GM21576 (cell line): ENCODE measurements at regions not wholly inside any gene's neighbourhood (a gene's known extent, or its start where the extent isn't known, plus 50 kb on each side); places are given as distances from the start of the nearest gene placed in this dataset.
A peak's percentile ranks its signal among the peaks of the same experiment; 100 is the strongest.

ENCODE experiments used
- ATAC-seq: cut with Tn5 transposase; IDR thresholded peaks from one replicate; pipeline ENCODE4 v1.9.1; 2021; ENCODE audit warnings: mild to moderate bottlenecking, moderate library complexity; ENCODE audit not compliant: unreplicated experiment

GRCh38 chr13:69579351-69579750 is 528.3 kb upstream of the ATXN8OS start:
- no peak for ATAC-seq

DNA sequence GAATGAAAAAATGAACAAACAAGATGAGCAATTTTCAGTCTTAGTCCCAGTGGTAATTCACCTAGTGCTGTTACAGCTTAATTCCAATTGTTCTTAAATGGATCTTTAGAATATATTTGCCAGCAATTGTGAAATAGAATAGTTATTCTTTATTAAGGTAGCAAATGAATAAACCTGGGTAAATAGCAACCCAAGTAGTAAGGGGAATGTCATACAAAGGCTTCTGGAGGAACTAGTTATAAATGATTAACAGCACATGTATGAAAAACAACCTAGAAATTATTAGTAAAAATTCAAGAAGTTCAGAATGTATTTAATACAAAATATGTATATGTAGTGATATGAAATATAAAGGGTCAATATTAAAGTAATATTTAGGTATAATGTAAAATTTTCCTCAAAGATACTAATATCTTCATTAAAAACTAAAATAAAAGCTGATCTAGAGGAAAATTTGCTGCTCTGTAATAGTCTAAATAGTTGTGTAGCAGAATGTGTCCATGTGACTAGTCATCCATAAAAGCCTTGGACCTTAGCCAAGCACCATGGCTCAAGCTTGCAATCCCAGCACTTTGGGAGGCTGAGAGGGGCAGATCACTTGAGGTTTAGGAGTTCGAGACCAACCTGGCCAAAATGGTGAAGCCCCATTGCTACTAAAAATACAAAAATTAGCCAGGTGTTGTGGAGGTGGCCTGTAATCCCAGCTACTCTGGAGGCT is 535.9 kb upstream of the ATXN8OS start:
- ATAC-seq, result no peak

GRCh38 chr13:69567514-69567913 is 540.1 kb upstream of the ATXN8OS start:
- ATAC-seq, result no peak

GRCh38 chr13:69566104-69566716 is 541.4 kb upstream of the ATXN8OS start:
- ATAC-seq, result no peak

DNA sequence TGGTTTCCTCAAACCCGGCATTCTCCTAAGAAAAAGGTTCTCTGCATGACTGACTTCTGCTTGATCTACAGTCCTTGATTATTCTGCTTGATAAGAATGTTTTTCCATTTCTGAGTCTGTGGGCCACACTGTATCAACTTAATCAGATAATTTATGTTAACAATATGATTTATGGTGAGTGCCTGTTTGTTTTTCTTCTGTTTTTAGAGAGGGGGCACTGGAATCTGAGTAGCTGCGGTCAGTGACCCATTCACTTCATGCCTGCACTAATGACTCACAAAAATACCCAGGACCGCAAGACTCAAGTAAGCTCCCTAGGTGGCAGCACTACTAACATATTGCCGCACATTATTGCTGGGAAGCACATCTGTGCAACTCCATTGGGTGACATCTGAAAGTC is 542.3 kb upstream of the ATXN8OS start:
- peak; percentile 65 for ATAC-seq

DNA sequence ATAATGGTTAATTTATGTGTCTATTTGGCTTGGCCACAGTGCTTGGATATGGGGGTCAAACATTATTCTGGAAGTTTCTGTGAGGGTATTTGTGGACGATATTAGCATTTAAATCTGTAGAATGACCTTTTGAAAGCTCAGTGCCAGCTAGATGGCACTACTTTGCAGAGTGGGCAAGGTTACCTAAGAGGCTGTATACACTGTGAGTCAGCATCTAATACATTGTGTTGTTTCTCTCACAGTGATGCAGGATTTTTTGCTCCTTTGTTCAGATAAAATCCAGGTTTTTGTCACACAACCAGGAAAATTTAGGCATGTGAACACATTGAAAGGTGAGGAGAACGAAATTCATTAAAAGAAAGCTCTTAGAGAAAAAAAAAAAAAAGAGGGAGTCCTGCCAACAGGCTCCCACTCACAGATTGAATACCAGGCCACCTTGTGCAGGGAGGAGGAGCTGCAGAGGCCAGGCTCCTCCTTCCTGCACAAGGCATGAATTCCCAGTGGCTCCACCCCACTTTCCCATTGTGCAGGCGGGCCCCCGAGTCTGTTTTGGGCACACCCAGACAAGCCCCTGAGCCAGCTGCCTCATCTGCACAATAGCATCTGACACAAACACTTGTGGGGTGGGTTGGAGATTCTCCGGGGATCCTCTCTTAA is 551.0 kb upstream of the ATXN8OS start:
- no peak for ATAC-seq

DNA sequence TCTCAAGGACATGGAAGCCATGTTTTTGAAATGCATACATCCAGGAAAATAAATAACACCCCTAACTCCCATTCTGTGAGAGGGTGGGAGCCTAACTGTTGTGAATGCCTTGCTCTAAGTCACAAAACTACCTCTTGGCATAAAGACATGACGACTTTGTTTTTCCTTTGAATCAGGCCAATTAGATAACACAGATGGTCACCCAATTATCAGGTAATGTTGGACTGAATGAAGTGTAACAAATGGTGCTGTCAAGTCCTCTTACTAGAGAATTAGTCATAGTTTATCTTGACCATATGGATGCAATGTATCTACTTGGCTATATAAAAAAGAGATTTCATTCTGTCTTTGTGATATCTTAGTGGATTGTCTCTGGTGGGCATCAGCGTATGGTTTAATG is 553.6 kb upstream of the ATXN8OS start:
- ATAC-seq, result no peak

GRCh38 chr13:69551193-69551592 is 556.4 kb upstream of the ATXN8OS start:
- no peak for ATAC-seq

GRCh38 chr13:69547780-69548179 is 559.8 kb upstream of the ATXN8OS start:
- no peak for ATAC-seq

DNA sequence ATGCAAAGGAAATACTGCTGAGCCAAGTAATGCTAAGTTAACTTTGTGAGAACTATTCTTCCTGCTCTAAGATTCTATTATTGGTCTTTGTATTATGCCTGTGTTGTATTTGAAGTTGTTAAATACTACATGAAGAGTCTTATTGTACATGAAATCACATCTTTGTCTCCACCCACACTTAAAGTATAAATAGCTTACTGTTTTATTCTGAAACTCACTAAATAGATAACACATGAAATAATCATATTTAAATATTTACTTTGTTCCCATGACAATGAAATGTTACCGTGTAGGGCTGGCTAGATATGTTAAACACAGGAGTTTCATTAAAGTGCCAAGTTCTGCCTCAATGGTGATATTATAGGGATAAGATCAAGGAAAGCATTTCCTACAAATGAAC is 562.1 kb upstream of the ATXN8OS start:
- ATAC-seq, result no peak

DNA sequence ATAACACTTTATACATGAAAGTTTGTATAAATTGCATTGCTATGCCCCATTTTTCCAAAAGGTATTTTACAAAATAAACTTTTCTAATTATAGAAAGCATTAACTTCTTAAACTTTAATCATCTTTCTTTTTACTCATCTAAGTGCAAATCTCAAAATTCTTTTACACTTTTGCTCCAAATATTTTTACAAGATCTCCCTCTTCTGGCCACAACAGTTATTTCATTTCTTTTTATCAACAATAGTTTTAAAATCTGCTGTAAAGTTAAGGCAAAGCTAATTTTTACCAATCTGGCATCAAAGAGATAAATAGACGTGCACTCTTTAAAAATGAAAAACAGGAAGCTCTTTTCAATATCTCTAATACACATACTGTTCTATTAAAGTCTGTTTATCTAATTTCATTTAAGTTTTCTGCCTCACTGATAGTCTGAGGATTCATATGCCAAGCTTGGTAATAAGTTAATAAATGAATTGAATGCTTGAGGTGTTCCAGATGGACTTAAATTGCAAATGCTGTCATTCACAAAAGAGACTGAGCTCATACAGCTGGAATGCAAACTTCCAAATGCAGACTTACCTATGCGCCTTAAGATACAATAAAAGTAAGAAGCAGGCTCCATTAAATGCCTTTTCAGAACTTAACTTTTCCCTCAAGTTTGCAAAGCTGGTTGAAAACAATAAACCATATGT is 583.0 kb upstream of the ATXN8OS start:
- ATAC-seq, result no peak

GRCh38 chr13:69496981-69497380 is 610.6 kb upstream of the ATXN8OS start:
- ATAC-seq, result no peak

GRCh38 chr13:69495096-69495495 is 612.5 kb upstream of the ATXN8OS start:
- no peak for ATAC-seq

- no peak for ATAC-seq
Observed at GRCh38 chr13:69487576-69487975, 620.0 kb upstream of the ATXN8OS start.

- ATAC-seq, result no peak
Observed at GRCh38 chr13:69485991-69486592, 621.5 kb upstream of the ATXN8OS start.

DNA sequence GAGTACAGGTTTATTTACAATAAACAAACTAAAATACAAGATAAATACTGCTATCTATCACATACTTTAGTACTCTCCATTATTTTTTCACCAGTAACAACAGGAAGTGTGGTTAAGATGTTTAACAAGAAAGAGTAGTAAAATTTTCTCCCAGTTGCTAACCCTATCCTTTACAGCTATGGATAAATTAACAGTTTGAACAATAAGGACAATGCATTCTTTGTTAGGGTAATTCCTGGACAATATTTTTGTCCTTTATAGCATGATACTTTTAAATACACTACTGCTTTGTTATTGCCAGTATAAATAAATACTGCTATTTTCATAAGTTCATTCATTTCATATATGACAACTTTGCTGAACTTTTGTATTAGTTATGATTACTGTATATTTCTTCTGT is 630.2 kb upstream of the ATXN8OS start:
- no peak for ATAC-seq

DNA sequence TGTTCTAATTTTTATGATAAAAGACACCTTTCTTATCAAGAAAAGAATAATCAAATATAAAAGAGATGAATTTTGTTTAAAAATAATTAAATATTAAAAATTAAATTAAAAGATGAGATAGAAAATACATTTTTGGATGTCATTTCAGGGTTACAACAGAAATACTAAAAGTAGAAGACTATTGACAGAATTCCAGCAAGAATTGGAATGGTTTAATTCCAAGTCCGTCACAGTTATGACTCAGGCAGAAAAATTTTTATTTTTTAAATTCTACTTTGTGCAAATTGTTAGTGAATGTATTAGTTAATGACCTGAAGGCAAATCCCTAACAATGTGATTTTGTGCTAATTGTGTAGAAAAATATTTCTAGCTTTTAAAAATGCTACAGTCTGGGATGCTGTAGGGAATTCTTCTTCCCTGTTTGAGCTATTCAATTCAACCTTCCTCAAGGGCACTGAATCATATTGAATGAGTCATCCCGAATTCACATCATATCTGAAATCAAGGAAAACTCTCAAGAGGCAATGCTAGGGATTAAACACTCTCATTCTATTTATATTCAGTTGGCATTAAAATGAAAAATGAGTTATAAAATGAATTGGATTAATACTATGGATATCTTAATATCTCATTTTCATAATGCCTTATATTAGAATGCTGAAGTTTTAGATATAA is 633.5 kb upstream of the ATXN8OS start:
- no peak for ATAC-seq

- no peak for ATAC-seq
Observed at GRCh38 chr13:69468624-69469023, 639.0 kb upstream of the ATXN8OS start.

DNA sequence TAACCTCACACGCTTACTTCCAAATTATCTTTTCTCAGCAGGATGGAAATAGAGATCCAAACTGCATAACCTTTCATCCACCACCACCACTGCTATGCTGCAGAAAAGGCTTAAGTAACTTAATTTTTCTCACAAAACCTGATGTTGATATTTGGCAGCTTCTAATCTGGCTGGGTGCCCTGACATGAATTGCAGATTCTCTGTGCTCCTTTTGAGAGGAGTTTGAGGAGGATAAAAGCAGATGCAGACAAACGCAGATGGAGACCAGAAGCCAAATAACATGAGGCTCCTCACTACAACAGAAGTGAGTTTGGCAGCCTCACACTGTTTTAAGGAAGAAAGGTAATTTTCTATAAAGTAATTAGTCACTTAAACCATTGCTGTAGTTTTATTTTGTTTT is 646.2 kb upstream of the ATXN8OS start:
- no peak for ATAC-seq

DNA sequence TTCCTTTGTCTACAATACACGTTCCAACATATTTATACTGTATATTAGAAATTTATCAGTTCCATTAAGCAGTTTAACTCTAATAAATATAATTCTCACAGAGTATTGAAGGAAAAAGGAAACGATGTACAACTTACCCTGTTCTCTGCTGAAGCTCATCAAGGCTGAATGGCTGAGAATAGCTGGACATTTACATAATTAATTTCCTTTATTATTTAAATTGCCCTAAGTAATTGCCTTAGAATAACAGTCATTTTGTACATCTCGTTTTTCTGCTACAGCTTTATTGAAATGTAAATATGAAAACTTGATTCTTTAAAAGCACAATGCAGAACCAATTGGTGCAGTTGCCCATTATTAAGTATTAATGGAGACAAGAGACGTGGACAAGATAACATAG is 648.3 kb upstream of the ATXN8OS start:
- no peak for ATAC-seq

DNA sequence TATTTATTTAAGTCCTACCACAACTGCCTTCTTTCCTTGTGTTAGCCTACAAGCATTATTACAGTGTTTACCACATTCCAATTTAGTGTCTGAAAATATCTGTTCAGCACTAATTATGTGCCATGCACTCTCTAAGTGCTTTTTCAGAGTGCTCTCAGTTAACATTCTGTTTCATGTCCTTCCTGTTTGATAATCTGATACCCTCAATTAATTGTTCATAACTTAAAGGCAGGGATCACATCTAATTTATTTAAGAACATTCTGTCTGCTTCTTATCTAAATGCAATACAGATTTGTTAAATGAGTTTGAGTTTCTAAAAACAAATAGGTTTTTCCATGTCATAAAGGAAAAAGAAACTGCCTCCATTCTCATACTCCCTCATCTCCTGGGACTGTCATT is 649.6 kb upstream of the ATXN8OS start:
- no peak for ATAC-seq
